ENCODE measurements at regions not wholly inside any gene's neighbourhood (a gene's known extent, or its start where the extent isn't known, plus 50 kb on each side); places are given as distances from the start of the nearest gene placed in this dataset.

- no peak for TF ChIP-seq CTCF (IDR thresholded peaks at IDR 0.05)
- ATAC-seq (no peak), DNase-seq (no peak)
- WGBS, 3 donors = 75 to 89% (median 82%) methylated on average over 3 of the region's 3 CpGs
- H3K4me3 ChIP-seq = no peak overlapping the region
- intact Hi-C loops (cut with DNase I) = no loop called here
- no peaks in the 10 kb centered on the region for H3K36me3 ChIP-seq (ENCODE audit: insufficient read depth in 1 of 2, low read depth in 1 of 2)
- H3K27me3 ChIP-seq (ENCODE audit: insufficient read depth in 3 of 3, low read length in 2 of 3) = no peaks in the 10 kb centered on the region
- no peak overlapping the region for H3K27ac ChIP-seq
- H3K9me3 ChIP-seq = no peaks in the 10 kb centered on the region
- H3K4me1 ChIP-seq = no peaks in the 10 kb centered on the region
These were observed 475.7 kb upstream of the PKDCC start for GRCh38 chr2:41572154-41572553.

- WGBS, 3 donors = 86 to 91% (median 87%) methylated on average over 2 of the region's 2 CpGs
- intact Hi-C loops (cut with DNase I) = no loop called here
- ATAC-seq = no peak
- H3K27ac ChIP-seq = no peak overlapping the region
- no peak for DNase-seq
- H3K36me3 ChIP-seq (ENCODE audit: insufficient read depth in 1 of 2, low read depth in 1 of 2) = no peaks in the 10 kb centered on the region
- H3K4me3 ChIP-seq = no peak overlapping the region
- no peak for TF ChIP-seq CTCF (IDR thresholded peaks at IDR 0.05)
- no peaks in the 10 kb centered on the region for H3K4me1 ChIP-seq
- H3K9me3 ChIP-seq = no peaks in the 10 kb centered on the region
- H3K27me3 ChIP-seq (ENCODE audit: insufficient read depth in 3 of 3, low read length in 2 of 3) = no peaks in the 10 kb centered on the region
These were observed 471.4 kb upstream of the PKDCC start for GRCh38 chr2:41576423-41576822.

GRCh38 chr2:41579806-41580205 lies 468.0 kb upstream of the PKDCC start:
- no peak for ATAC-seq
- Histone ChIP-seq H3K4me1 (no peaks in the 10 kb centered on the region), H3K4me3 (no peak overlapping the region), H3K9me3 (peaks cover 4% of the 10 kb centered on the region), H3K27ac (no peak overlapping the region), H3K36me3 (ENCODE audit: insufficient read depth in 1 of 2, low read depth in 1 of 2) (no peaks in the 10 kb centered on the region), H3K27me3 (ENCODE audit: insufficient read depth in 3 of 3, low read length in 2 of 3) (no peaks in the 10 kb centered on the region)
- no peak for DNase-seq
- intact Hi-C loops (cut with DNase I) = no loop called here
- no peak for TF ChIP-seq CTCF (IDR thresholded peaks at IDR 0.05)
- 75 to 89% (median 82%) methylated on average over 2 of the region's 2 CpGs for WGBS, 3 donors

GRCh38 chr2:41580806-41581205 lies 467.0 kb upstream of the PKDCC start:
- DNase-seq = no peak
- H3K27me3 ChIP-seq (ENCODE audit: insufficient read depth in 3 of 3, low read length in 2 of 3) = no peaks in the 10 kb centered on the region
- intact Hi-C loops (cut with DNase I) = no loop called here
- no peak for TF ChIP-seq CTCF (IDR thresholded peaks at IDR 0.05)
- ATAC-seq = no peak
- WGBS, 3 donors = 84 to 86% (median 84%) methylated on average over 4 of the region's 4 CpGs
- no peak overlapping the region for H3K4me3 ChIP-seq
- H3K9me3 ChIP-seq = peaks cover 9% of the 10 kb centered on the region
- H3K4me1 ChIP-seq = no peaks in the 10 kb centered on the region
- no peaks in the 10 kb centered on the region for H3K36me3 ChIP-seq (ENCODE audit: insufficient read depth in 1 of 2, low read depth in 1 of 2)
- no peak overlapping the region for H3K27ac ChIP-seq

GRCh38 chr2:41595240-41595639 lies 452.6 kb upstream of the PKDCC start:
- ATAC-seq (no peak), DNase-seq (no peak)
- TF ChIP-seq CTCF (IDR thresholded peaks at IDR 0.05) = no peak
- no peak overlapping the region for H3K27ac ChIP-seq
- H3K9me3 ChIP-seq = no peaks in the 10 kb centered on the region
- intact Hi-C loops (cut with DNase I) = no loop called here
- WGBS, 3 donors = 0 to 44% (median 33%) methylated on average over 1 of the region's 1 CpG
- peaks cover 18% of the 10 kb centered on the region for H3K4me1 ChIP-seq
- no peak overlapping the region for H3K4me3 ChIP-seq
- H3K27me3 ChIP-seq (ENCODE audit: insufficient read depth in 3 of 3, low read length in 2 of 3) = no peaks in the 10 kb centered on the region
- H3K36me3 ChIP-seq (ENCODE audit: insufficient read depth in 1 of 2, low read depth in 1 of 2) = no peaks in the 10 kb centered on the region
